Keratinocyte (primary cell): ENCODE measurements at regions not wholly inside any gene's neighbourhood (a gene's known extent, or its start where the extent isn't known, plus 50 kb on each side); places are given as distances from the start of the nearest gene placed in this dataset.

ENCODE experiments used
- EZH2 ChIP-seq: IDR thresholded peaks from one replicate; pipeline ENCODE4 v1.6.1; 2012; ENCODE audit warnings: inconsistent platforms, mild to moderate bottlenecking, low read length, moderate library complexity
- TF ChIP-seq, protein P1 (sequence below), 3 experiments: IDR thresholded peaks in 1 of 3; conservative IDR thresholded peaks in 1 of 3; optimal IDR thresholded peaks in 1 of 3; 2 replicates in 2 of 3; 3 replicates in 1 of 3; pipeline versions ENCODE3 to v1.5.1; 2011; ENCODE audit warnings: low read length in 3 of 3, mild to moderate bottlenecking in 3 of 3, moderate library complexity in 2 of 3, control low read depth in 1 of 3, inconsistent platforms in 1 of 3; ENCODE audit not compliant: insufficient read depth in 2 of 3; ENCODE audit errors: extremely low read depth in 1 of 3

DNA sequence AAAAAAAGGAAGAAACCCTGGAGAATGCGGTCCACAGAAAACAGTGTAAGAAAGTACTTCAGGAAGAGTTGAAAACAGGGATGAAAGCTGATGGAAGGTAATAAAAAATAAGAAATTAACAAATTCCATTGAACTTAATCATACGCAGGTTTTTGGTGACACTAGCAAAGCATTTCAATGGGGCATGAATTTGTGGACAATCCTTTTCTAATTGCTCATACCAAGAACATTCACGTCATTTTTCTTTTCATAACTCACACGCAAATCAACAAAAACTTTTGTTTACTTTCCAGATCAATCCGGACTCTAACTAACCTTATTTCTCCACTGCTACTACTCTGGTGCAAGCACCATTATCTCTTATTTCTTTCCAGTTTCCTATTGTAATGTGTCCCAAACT lies 1195.0 kb downstream of the SLITRK5 start:
- TF ChIP-seq, protein P1, sequence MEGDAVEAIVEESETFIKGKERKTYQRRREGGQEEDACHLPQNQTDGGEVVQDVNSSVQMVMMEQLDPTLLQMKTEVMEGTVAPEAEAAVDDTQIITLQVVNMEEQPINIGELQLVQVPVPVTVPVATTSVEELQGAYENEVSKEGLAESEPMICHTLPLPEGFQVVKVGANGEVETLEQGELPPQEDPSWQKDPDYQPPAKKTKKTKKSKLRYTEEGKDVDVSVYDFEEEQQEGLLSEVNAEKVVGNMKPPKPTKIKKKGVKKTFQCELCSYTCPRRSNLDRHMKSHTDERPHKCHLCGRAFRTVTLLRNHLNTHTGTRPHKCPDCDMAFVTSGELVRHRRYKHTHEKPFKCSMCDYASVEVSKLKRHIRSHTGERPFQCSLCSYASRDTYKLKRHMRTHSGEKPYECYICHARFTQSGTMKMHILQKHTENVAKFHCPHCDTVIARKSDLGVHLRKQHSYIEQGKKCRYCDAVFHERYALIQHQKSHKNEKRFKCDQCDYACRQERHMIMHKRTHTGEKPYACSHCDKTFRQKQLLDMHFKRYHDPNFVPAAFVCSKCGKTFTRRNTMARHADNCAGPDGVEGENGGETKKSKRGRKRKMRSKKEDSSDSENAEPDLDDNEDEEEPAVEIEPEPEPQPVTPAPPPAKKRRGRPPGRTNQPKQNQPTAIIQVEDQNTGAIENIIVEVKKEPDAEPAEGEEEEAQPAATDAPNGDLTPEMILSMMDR (optimal IDR thresholded peaks at IDR 0.05 in 1 of 3, IDR thresholded peaks at IDR 0.05 in 1 of 3, conservative IDR thresholded peaks at IDR 0.05 in 1 of 3; ENCODE audit: extremely low read depth in 1 of 3, insufficient read depth in 2 of 3, low read length in 3 of 3), result no peak
- TF ChIP-seq EZH2, result no peak
